ENCODE measurements at regions not wholly inside any gene's neighbourhood (a gene's known extent, or its start where the extent isn't known, plus 50 kb on each side); places are given as distances from the start of the nearest gene placed in this dataset.

DNA sequence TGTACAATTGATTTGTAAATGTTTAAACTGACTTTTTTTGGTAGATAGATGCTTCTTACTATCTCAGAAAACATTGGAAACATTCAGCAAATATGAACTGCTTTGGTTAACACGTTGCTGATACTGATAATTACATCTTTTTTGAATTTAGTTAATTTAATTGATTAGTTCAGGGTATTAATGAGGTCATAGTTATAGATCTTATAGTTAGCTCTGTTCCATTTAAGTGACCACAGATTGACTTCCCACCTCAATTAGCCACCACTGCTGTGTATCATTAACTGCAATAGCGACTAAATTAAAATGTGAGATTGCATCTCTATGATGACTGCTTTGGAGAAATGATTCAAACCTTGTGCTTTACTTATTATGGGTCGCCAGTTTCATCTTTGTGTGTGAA lies 407.1 kb upstream of the EDIL3 start:
- H2BK12ac ChIP-seq (ENCODE audit: low read depth, low read length) = no peak overlapping the region
- H4K8ac ChIP-seq (ENCODE audit: extremely low read depth, insufficient read depth, low read length) = no peak overlapping the region
- H2BK120ac ChIP-seq (replicated peaks; ENCODE audit: low read depth, low read length) = no peak overlapping the region
- H3K79me1 ChIP-seq (ENCODE audit: low read depth, low read length) = no peaks in the 10 kb centered on the region
- CTCF ChIA-PET (ENCODE audit: partially characterized antibody) = interaction anchor here (1.5 kb wide), 1 partner anchor 516 kb away, joined by 3 read pairs; no protein-coding TSS in a partner anchor
- no peak overlapping the region for H3K4ac ChIP-seq (replicated peaks; ENCODE audit: insufficient read length, low read depth, low read length)
- H3K27me3 ChIP-seq (replicated peaks in 1 of 4; ENCODE audit: control insufficient read depth in 3 of 4, extremely low read depth in 1 of 4, insufficient read depth in 3 of 4, low read length in 3 of 4) = no peaks in the 10 kb centered on the region
- H3K56ac ChIP-seq (replicated peaks; ENCODE audit: insufficient read length, low read depth, low read length) = no peak overlapping the region
- H3K23me2 ChIP-seq (ENCODE audit: low read depth, low read length) = no peaks in the 10 kb centered on the region
- no peak overlapping the region for H3K4me3 ChIP-seq (ENCODE audit: extremely low read depth in 1 of 4, insufficient read depth in 2 of 4, low read depth in 3 of 4, low read length in 4 of 4)
- no peaks in the 10 kb centered on the region for H3K9me3 ChIP-seq (ENCODE audit: insufficient read depth in 2 of 2, low read depth in 1 of 2, low read length in 1 of 2)
- no peak for TF ChIP-seq NANOG (IDR thresholded peaks at IDR 0.05; ENCODE audit: insufficient read depth, low read depth, low read length, poor library complexity, severe bottlenecking)
- no peaks in the 10 kb centered on the region for H3K36me3 ChIP-seq (ENCODE audit: control insufficient read depth in 2 of 4, insufficient read depth in 4 of 4, low read length in 3 of 4)
- H3K18ac ChIP-seq (ENCODE audit: extremely low read depth, low read length) = no peak overlapping the region
- no peak overlapping the region for H4K91ac ChIP-seq (replicated peaks; ENCODE audit: insufficient read length, low read length)
- no peak overlapping the region for H3K4me2 ChIP-seq (ENCODE audit: insufficient read depth in 1 of 2, low read depth in 2 of 2, low read length in 2 of 2)
- no peak overlapping the region for H3K14ac ChIP-seq (ENCODE audit: insufficient read length)
- no peak for FAIRE-seq
- H3K79me2 ChIP-seq (ENCODE audit: control insufficient read depth in 1 of 2, insufficient read depth in 2 of 2, low read length in 2 of 2) = no peaks in the 10 kb centered on the region
- no peak overlapping the region for H2AK5ac ChIP-seq (ENCODE audit: low read depth, low read length)
- H4K20me1 ChIP-seq (replicated peaks in 1 of 2; ENCODE audit: control insufficient read depth in 1 of 2, insufficient read depth in 2 of 2, low read length in 2 of 2) = no peaks in the 10 kb centered on the region
- POLR2A ChIA-PET (ENCODE audit: partially characterized antibody) = no interaction called here
- H3K27ac ChIP-seq (ENCODE audit: low read depth, low read length) = no peak overlapping the region
- H2BK20ac ChIP-seq (ENCODE audit: low read length) = no peak overlapping the region
- H2BK5ac ChIP-seq (ENCODE audit: low read depth, low read length) = no peak overlapping the region
- DNase-seq (ENCODE audit: low read depth in 1 of 2, low spot score in 2 of 2) = no peak
- no peak overlapping the region for H4K5ac ChIP-seq (ENCODE audit: insufficient read length, low read depth, low read length)
- WGBS, 2 experiments (ENCODE audit: extremely low coverage in 1 of 2, insufficient coverage in 1 of 2, insufficient read length in 1 of 2, insufficient replicate concordance in 2 of 2, low coverage in 1 of 2, low lambda C conversion rate in 2 of 2, missing lambda C conversion rate in 1 of 2) = 98% methylated on average over 3 of the region's 3 CpGs; no CpG with 5 or more reads in 1 of the 2 experiments
- no peaks in the 10 kb centered on the region for H3K4me1 ChIP-seq (replicated peaks in 1 of 4; ENCODE audit: control insufficient read depth in 3 of 4, insufficient read depth in 4 of 4, low read length in 3 of 4)
- no peak overlapping the region for H2BK15ac ChIP-seq (ENCODE audit: low read length)
- H2AFZ ChIP-seq (ENCODE audit: low read length) = no peak overlapping the region
- no peak overlapping the region for H3K23ac ChIP-seq (ENCODE audit: insufficient read length)
- H3K9ac ChIP-seq (replicated peaks in 1 of 4; ENCODE audit: extremely low read depth in 1 of 4, low read depth in 3 of 4, low read length in 3 of 4) = no peak overlapping the region

All from H1 (cell line).